ENCODE measurements at regions not wholly inside any gene's neighbourhood (a gene's known extent, or its start where the extent isn't known, plus 50 kb on each side); places are given as distances from the start of the nearest gene placed in this dataset.

DNA sequence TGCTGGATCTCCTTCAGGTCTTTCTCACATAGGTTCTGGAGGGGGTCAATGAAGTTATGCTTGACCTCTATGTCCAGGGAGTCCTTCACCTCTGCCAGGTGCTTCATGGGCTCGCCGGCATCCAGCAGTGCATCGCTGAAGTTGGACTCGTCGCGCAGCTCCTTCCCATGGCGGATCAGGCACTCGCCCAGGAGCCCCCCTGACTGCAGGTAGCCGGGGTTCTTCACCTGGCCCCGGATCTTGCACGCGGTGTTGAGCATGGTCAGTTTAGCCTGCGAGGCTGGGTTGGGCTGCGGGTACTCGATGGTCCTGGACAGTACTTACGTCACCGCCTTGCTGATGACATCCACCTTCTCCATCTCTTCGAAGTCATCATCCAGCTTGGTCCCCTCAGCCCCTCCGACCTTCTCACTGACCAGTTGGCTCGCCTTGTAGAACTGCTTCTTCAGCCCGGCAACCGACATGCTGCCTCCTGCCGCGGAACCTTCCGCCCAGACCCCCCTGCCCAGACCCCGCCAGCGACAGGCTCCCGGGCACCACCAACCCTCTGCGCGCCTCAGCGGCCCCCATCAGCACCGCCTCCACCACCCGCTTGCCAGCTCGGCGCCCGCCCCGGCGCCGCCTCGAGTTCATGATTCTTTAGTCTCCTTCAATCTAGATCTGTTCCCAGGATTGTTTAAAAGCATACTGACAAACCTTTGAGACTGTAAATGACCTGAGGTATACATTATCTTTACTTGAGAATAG lies 99.8 kb downstream of the KPNA2 start:
- Histone ChIP-seq H3K4me2 (ENCODE audit: low read depth, low read length) (no peak overlapping the region), H3K9ac (ENCODE audit: low read depth, low read length) (no peak overlapping the region), H2BK120ac (ENCODE audit: low read depth, low read length) (no peak overlapping the region), H2AK5ac (ENCODE audit: low read depth, low read length) (no peak overlapping the region), H2BK20ac (ENCODE audit: low read depth, low read length) (no peak overlapping the region), H3K14ac (replicated peaks; ENCODE audit: low read depth, low read length) (no peak overlapping the region), H4K91ac (ENCODE audit: insufficient read depth, low read depth, low read length) (no peak overlapping the region), H3K9me3 (ENCODE audit: control insufficient read depth, insufficient read depth, low read length) (no peaks in the 10 kb centered on the region), H3K4me3 (ENCODE audit: insufficient read depth, low read depth, low read length) (no peak overlapping the region), H3K18ac (ENCODE audit: low read depth, low read length) (no peak overlapping the region), H3K9me1 (ENCODE audit: insufficient read depth, low read length) (0 out of 2 replicates have a peak, but pooled peaks cover under 1% of the 10 kb centered on the region), H2AK9ac (replicated peaks; ENCODE audit: low read depth, low read length, poor library complexity) (no peak overlapping the region), H3K56ac (ENCODE audit: extremely low read depth, insufficient read depth, low read length) (no peak overlapping the region), H4K5ac (ENCODE audit: low read depth, low read length) (no peak overlapping the region), H3K23ac (ENCODE audit: low read depth, low read length) (no peak overlapping the region), H2BK5ac (ENCODE audit: low read depth, low read length, poor library complexity, severe bottlenecking) (no peak overlapping the region), H3K27me3 (ENCODE audit: control insufficient read depth, insufficient read depth, low read length) (no peaks in the 10 kb centered on the region), H3K36me3 (ENCODE audit: control insufficient read depth, insufficient read depth, low read length) (peaks cover 10% of the 10 kb centered on the region), H4K20me1 (ENCODE audit: insufficient read depth, low read length) (no peaks in the 10 kb centered on the region), H3K79me1 (ENCODE audit: low read depth in 1 of 2, low read length in 2 of 2) (peaks cover 0 to 3% of the 10 kb centered on the region in 2 experiments; a peak in 1 of 4 replicates), H3K27ac (ENCODE audit: insufficient read depth, low read length) (no peak overlapping the region), H3K4ac (ENCODE audit: low read depth, low read length) (no peak overlapping the region), H3K4me1 (ENCODE audit: control insufficient read depth, insufficient read depth, low read length) (no peaks in the 10 kb centered on the region), H4K8ac (ENCODE audit: low read depth in 2 of 2, low read length in 2 of 2) (no peak overlapping the region), H2AFZ (replicated peaks; ENCODE audit: low read length, poor library complexity) (no peak overlapping the region), H2BK15ac (ENCODE audit: low read depth, low read length) (no peak overlapping the region)
- in situ Hi-C loops (cut with MboI; ENCODE audit: low sequenced_read_pairs) (no loop called here), dilution Hi-C loops (cut with HindIII; ENCODE audit: low sequenced_read_pairs, unreplicated experiment) (no loop called here), intact Hi-C loops (cut with micrococcal nuclease) (no loop called here)
- BruUV-seq (replicated peaks), result no TSS peak
- DNase-seq (no peak), ATAC-seq (ENCODE audit: low read depth) (no peak)
- no peak for TF ChIP-seq MAZ (IDR thresholded peaks at IDR 0.05; ENCODE audit: borderline replicate concordance, low read depth, low read length)
- TF ChIP-seq RAD21 (IDR thresholded peaks at IDR 0.05; ENCODE audit: low read length), result no peak
- TF ChIP-seq SMC3 (IDR thresholded peaks at IDR 0.05; ENCODE audit: low read depth, low read length), result no peak
- no peak for TF ChIP-seq RCOR1 (IDR thresholded peaks at IDR 0.05; ENCODE audit: insufficient replicate concordance, low read length)
- TF ChIP-seq CEBPB (IDR thresholded peaks at IDR 0.05; ENCODE audit: low read depth, low read length), result no peak
- no peak for TF ChIP-seq FOS (IDR thresholded peaks at IDR 0.05; ENCODE audit: low read depth, low read length)
- no peak for TF ChIP-seq CTCF (conservative IDR thresholded peaks at IDR 0.05; ENCODE audit: low read depth, low read length)
- TF ChIP-seq USF2 (IDR thresholded peaks at IDR 0.05; ENCODE audit: low read depth, low read length), result no peak
- no peak for TF ChIP-seq NFE2L2 (IDR thresholded peaks at IDR 0.05; ENCODE audit: low read depth, low read length)
- TF ChIP-seq MXI1 (IDR thresholded peaks at IDR 0.05; ENCODE audit: borderline replicate concordance, low read depth, low read length), result no peak
- TF ChIP-seq CHD1 (IDR thresholded peaks at IDR 0.05; ENCODE audit: low read depth, low read length), result no peak
- TF ChIP-seq ELK1 (IDR thresholded peaks at IDR 0.05; ENCODE audit: borderline replicate concordance, low read depth, low read length), result no peak
- no peak for TF ChIP-seq POLR2A (IDR thresholded peaks at IDR 0.05; ENCODE audit: low read depth, low read length)
- TF ChIP-seq RFX5 (IDR thresholded peaks at IDR 0.05; ENCODE audit: low read depth, low read length), result no peak
- WGBS, 2 experiments (ENCODE audit: extremely low coverage in 2 of 2, insufficient read length in 1 of 2), result 100% methylated on average over 11 of the region's 40 CpGs; no CpG with 5 or more reads in 1 of the 2 experiments
- CTCF ChIA-PET, result no interaction called here
- POLR2A ChIA-PET (ENCODE audit: unreplicated experiment), result interaction anchor here (0.6 kb wide), 1 partner anchor 1977 kb away, joined by 12 read pairs; no protein-coding TSS in a partner anchor

All from IMR-90 (cell line).